B cell (primary cell): ENCODE measurements at regions not wholly inside any gene's neighbourhood (a gene's known extent, or its start where the extent isn't known, plus 50 kb on each side); places are given as distances from the start of the nearest gene placed in this dataset.

Source experiments
- CTCF ChIP-seq: fragments of 200-600 bp; IDR thresholded peaks from one replicate; pipeline ENCODE4 v1.8.0; 2022; ENCODE audit warnings: antibody characterized with exemption, mild to moderate bottlenecking
- EZH2 ChIP-seq: IDR thresholded peaks from 2 replicates; pipeline ENCODE4 v1.6.1; 2012; ENCODE audit warnings: borderline replicate concordance, low read depth, mild to moderate bottlenecking, moderate library complexity, low read length; ENCODE audit not compliant: insufficient read depth, poor library complexity, severe bottlenecking

GRCh38 chr4:18850867-18851266 is 829.3 kb upstream of the LCORL start:
- TF ChIP-seq CTCF (no peak), EZH2 (no peak)
